ENCODE measurements at regions not wholly inside any gene's neighbourhood (a gene's known extent, or its start where the extent isn't known, plus 50 kb on each side); places are given as distances from the start of the nearest gene placed in this dataset.

DNA sequence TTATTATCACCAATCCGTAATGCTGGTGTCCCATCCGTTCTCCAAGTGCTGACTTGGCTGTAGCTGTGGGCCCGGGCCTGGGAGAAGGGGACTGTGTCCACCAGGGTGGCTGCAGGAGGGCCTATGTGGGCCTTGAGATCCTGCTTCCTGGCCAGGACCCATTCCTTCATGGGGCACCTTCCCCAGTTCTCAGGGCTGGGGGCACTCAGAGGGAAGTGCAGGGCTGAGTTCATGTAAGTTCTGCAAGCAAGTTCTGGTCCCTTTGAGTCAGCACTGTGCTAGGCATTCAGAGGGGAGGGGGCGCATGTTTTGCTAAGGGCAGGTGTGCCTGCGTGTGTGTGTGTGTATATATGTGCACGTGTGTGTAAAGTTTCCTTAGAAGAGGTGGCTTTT lies 94.0 kb downstream of the GLI2 start:
- DNase-seq, result no peak

DNA sequence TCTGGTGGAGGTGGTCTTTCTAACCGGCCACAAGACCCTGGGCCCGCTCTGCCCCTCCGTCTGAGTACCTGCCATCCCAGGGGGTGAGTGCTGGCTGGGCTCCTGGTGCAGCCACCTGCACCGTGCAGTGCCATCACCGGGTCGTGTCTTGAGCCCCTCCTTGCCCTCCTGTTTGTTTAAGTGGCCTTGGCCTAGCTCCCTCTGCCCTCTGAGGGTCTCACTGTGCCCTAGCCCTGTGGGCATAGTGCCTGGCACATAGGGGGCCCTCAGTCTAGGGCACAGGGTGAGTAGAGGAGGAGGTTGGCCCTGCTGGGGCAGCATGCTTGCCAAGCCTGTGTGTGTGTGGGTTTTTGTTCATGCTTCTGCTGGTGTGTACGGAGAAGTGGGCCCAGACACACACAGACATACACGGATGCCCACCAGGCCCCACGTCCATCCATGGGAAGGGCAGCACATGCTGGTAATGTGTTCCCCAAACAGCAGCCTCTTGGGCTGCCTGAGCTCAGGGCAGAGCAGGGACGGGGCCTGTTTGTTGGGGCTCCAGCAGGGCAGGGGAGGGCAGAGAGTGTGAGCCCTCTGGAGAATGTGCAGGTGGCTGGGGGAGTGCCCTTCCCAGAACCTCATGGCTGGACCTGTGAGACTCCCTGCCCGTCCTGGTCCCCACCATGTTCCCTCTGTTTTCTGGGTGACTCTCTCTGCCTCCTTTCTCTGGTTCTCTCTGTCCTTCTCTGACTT lies 94.6 kb downstream of the GLI2 start:
- DNase-seq, result no peak

DNA sequence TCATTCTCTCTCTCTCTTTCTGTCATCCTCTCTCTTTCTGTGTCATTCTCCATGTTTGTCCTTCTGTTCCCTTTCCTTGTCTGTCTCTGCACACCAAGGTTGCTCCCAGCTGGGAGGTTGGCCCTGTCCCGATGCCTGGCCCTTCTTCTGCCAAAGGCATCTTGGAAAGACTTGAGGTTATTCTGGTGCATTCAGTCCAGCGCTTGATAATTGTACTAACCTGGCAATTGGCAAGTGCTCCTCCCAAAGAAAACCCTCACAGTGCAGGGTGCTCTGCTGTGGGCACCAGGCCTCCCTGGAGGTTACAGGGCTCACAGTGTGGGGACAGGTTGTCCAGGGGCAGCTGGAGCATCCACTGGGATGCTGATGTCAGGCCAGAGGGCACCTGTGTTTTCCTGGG lies 95.4 kb downstream of the GLI2 start:
- no peak for DNase-seq

DNA sequence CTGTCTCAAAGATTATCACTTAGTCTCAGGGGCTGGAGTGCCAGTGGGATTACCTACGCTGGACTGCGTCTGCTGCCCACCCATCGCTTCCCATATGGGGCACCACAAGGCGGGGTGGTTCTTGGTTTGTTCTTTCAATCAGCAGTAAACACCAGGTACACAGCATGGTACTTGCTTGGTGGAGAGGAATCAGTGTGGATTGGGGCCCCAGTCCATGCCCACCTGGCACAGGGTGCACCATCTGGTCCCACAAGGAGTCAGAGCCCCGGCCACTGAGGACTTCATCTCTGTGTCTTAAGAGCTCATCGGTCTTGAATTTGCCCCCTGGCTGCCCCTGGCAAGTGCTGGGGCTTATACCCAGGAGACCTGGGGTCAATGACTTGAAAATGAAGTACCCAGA lies 96.2 kb downstream of the GLI2 start:
- DNase-seq, result no peak

DNA sequence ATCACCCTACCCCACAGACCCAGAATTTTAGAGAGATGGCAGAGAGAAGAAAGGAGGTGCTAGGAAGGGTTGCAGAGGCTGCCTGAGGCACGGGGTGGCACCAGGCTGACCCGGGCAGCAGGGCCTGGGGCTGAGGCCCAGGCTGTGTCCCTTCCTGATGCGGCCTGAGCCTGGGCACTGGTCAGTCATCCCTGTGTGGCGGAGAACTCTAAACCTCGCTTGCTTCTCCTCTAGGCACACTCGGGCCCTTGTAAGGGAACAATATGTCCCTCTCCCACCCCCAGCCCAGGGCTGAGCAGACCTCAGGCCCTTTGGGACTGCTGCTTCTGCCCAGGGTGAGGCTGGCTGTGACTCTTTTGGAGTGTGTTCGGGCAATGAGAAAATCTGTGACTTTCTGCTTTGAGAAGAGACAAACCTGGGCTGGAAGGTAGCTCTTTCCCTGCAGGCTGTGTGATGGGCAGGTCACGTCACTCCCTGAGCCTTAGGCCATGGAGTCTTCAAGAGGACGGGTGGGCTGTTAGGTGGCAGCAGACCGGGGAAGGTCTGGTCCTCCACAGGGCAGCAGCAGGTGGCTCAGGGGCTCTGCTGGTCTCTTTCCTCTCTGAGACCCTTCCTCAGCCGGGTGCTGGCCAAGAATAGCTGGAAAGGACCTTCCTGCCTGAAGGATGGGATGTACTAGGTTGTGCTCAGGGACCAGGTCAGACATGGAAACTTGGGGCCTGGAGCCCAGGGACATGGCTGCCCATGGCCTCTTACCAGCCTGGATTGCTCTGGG lies 96.8 kb downstream of the GLI2 start:
- DNase-seq, result no peak

DNA sequence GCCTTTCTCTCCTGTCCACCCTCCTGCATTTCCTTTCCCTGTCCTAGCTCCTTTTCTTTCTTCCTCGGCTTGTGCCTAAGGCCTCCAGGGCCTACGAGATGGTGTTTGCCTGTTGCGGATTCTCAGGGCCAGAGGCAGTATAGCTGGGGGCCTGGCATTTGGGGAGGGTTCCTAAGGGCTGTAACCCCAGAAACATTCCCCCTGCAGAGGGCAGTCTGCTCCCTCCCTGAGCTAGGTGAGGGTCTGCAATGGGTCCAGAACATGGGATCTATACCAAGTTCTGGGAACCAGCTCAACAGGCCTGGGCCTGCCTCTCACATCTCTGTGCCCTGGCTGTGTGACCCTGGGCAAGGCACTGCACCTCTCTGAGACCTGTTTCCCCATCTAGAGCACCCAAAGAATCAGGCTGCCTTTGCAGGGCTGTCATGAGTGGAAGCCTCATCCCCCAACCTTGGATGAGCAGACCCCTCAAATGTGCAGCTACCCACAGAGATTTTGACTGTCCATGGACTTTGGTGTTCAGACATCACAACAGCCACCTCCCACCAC lies 97.5 kb downstream of the GLI2 start:
- peak; percentile 20 for DNase-seq

DNA sequence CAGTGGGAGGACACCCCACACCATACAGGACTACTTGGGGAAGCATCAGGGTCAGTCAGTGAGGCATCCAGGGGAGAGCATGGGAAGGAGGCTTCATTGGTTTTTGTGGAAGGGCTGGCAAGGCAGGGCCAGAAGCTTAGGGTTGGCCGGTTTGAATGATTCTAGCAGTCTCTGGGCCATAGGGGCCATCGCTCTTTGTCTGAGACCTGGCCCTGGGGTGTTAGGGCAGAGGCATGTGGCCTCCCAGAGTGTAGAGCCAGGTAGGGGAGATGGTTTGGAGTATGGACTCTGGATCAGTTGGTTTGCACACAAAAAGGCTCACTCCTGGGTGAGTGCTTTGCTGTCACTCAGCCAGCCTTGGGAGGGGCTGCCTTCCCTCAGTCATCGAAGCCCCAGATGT lies 98.5 kb downstream of the GLI2 start:
- DNase-seq, result no peak

DNA sequence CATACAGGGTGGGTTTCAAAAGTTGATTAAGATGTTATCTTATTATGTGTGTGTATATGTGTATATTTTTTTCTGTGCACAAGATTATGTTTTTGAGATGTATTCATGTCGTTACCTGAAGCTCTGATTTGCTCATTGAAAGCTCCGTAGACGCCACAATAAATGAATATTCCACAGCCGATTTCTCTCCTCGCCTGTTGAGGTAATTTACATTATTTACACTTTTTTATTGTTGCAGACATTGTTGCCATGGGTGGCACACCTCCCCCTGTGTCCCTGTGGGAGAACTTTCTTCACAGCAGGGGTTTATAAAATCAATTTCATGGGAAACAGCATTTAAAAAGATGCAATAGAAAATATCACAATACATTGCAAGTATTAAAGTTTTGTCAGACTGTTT lies 100.6 kb downstream of the GLI2 start:
- DNase-seq, result no peak

DNA sequence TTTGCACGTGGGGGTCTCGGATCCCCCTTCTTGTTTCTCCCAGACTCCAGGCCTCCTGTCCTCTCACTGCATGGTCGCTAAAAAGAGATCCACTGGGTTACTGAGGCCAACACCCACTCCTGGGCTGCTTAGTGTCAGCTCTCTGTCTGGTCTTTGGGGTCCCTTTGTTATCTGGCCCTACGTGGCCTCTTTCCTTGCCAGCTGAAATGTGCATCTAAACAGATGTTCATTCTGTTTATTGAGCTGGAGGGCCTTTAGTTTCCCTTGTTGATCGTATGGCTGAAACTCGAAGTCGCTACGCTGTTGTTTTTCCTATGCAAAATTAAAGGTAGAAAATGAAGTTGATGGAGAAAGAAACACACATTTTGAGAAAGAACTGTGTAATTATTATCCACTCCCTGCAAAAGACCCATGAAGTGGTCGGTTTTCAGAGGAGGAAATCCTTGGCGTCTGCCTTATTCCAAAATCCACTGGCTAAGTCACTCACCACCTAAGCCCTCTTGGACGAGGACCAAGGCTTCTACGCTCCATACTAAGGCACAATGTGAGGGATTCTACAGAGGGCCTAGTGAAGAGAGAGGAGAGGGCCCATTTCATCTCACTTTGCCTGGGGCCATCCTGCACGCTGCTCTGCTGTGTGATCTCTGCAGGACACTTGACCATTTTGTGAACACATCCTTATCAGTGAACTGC lies 105.3 kb downstream of the GLI2 start:
- peak; percentile 52 for DNase-seq

DNA sequence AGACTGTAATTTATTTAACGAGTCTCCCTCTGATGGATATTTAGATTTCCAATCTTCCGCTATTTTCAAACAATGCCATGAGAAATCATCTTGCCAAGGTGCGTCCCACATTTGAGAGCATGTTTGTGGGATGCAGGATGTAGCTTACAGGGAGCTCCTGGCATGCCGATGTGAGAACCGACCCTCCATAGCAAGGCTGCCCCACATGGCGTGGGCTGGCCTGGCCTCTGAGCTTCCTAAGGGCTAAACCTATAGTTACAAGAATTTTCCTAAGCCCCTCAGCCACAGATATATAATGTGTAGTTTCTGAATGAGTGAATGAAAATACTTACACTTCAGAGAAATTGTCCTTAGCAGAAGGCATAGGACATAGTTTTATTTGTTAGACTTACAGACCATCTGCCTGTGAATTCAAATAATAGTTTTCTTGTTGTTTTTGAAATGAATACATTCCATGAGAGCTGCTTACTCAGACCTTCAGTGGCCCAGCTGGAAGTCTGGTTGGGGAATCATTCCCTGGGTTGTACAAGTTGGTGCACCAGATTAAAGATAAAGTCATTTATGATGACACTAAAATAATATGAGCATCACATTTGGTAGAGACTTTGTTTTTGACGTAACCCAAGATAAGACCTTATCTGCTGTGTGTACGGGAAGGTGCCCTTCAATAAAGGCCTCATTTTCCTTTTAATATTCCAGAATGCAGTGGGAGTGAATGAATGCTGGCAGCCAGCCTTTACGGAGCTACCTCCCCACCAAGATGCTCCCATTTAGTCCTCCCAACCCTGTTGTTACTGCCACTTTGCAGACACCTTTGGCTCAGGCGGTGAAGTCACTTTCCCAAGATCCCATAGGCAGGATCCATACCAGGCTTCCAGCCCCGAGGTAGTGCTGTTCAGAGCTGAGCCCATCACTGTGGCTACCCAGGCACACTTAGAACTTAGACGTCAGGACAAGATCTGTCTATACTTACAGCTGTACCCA lies 107.1 kb downstream of the GLI2 start:
- peak; percentile 27 for DNase-seq

DNA sequence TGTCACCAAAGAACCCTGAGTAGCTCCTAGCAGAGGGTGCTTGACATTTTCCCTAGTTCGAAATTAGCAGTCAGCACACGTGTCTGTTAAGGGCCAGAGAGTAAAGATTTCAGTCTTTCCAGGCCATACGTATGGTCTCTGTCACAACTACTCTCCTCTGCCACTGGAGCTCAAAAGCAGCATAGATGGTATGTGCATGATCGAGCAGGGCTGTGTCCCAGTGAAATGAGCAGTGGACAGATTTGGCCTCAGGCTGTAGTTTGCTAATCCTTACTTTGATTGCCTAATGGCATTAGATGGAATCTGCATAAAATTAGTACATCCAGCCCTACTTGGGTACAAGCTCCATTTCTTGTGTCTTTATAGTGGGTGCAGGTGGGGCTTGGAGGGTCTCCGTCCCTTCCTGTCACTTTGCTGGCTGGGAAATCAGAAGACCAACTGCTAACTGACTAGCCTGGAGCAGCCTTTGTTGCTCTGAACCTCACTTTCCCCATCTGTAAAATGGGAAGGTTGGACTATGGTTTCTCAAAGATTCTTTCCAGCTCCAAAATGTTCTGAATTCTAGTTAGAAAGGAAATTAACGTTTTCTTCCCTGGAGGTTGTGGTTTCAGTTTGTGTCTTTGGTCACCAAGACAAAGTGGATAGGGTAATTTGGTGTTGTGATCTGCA lies 108.5 kb downstream of the GLI2 start:
- DNase-seq, result peak; percentile 68

DNA sequence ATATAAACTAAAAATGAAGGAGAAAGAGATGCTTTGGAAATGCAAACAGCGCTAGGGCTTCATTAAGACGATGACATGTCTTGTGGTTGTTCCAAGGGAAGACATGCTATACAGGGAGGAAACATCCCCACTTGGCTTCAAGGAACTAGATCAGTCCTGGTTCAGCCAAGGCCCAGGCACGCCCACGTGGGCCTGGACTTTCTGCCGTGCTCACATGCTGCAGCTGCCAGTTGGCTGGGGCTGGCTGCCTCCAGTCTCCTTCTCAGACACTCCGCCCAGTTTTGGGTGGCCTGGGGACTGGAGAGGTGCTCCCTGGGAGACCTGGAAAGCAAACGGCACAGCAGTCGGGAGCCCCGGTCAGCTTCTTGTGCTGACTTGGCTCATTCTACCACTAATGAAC lies 109.6 kb downstream of the GLI2 start:
- DNase-seq, result peak; percentile 12

DNA sequence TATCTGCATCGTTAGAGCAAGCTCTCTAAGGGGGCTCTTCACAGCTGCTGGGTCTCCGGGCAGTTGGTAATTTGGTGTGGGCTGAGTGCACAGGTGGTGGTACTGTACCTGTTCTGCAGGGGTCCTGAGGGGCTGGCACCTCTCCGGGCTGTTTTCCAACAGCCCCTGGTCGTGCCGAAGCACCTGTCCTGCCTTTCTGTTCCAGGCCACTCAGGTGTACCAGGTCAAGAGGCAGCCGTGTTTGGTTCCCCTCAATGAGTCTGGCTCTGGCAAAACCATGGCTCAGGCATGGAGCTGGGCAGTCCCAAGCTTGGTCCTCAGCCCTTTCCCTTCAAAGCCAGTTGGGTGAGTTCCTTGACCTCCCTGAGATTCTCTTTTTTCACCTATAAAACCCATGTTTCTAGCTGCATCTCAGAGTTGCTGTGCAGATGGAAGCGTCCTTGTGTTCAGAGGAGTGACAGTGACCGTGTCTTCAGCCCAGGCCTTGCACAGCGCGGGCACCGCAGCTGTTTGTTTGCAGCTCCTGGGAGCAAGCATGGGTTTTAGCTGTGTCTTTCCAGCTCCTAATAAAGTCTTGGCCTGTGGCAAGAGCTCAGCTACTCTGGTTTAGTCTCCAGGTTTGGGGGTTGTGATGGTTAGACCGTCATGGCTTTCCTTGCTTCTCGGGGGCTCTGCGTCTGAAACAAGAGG lies 110.9 kb downstream of the GLI2 start:
- DNase-seq, result no peak

DNA sequence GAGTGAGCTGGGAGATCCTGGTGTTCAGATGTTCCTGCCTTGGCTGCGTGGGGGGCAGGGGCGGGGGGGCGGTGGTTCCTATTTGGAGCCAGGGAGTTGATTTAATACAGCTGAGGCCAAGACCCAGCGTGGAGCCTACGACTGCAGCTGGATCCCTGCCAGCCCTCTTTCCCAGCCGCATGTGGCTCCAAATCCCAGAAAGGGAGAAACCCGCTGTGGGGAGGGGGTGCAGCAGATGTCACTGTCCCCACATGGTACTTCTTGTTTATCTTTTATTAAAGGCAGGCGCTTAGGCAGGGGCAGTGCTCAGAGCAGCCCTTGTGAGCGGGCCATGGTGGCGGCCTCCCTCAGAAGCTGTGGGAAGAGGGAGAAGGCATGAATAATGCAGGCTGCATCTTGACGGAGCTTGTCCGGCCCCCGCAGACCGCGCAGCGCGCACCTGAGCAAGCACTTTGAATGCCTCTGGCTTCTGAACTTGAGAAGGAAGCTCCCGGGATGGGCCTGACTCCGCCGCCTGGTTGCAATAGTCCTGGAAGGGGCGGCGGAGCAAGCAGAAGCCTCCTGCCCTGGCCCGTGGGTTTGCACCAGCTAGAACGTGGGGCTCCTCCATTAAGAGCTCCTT lies 112.1 kb downstream of the GLI2 start:
- DNase-seq, result peak; percentile 97

DNA sequence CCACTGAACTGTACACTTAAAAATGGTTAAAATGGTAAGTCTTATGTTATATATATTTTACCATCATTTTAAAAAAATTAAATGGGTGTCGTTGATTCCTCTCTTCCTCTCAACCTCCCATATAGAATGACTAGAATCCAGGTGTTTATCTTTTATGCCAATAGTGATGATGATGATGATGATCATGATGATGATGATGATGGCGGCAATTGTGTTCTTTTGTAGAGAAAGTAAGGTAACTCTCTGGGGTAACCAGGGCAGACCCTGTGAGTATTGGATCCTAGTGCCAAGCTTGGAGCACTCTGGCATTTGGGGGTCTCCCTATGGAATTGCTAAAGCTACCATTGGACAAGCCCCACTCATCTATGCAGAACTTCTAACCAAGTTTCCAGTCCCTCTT lies 113.6 kb downstream of the GLI2 start:
- DNase-seq, result no peak

DNA sequence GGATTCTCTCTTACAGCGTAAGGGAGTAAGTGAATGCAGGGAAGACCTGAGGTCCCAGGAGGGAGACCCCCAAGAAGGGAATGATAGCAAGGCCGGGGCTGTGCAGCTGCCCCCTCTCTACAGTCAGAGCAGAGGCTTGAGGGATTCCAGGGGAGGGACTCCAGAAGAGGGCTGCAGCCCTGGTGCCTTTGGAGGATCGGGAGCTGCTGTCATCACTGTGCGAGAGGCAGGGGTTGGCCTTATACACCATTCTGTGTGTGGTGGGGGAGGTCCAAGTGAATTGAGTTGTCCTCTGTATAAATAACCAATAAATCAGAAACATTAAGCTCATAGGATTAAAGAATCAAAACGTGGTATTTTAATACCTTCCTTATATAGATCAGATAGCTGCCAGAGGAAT lies 114.9 kb downstream of the GLI2 start:
- DNase-seq, result peak; percentile 83

DNA sequence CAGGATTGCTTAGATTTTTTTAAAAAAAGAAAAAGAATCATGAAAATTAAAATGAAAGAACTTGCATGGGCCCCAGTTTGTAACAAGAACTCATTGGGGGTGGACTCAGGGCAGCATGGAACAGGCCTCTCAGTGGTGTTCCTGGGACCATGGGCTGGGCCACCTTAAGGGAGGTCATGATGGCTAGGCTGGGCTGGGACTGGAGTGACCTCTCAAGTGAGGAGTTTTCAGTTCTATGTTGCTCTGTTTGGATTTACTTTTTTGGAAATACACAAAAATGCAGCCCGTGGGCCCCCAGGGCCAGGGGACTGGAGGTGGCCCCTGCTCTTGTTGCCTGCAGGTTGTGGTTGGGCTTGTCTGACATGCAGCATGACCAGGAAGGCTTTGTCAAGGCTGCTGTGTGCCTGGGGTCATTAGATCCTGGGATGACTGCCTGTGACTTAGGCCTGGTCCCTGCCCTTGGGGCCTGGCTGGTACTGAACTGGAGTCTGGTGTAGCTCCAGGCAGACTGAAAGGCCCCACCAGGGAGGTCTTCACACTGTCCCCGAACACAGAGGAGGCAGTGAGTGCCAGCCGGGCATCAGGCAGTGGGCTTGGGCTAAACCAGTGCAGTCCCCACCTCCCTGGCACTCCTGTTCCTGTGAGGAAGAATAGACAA lies 115.6 kb downstream of the GLI2 start:
- DNase-seq, result no peak

DNA sequence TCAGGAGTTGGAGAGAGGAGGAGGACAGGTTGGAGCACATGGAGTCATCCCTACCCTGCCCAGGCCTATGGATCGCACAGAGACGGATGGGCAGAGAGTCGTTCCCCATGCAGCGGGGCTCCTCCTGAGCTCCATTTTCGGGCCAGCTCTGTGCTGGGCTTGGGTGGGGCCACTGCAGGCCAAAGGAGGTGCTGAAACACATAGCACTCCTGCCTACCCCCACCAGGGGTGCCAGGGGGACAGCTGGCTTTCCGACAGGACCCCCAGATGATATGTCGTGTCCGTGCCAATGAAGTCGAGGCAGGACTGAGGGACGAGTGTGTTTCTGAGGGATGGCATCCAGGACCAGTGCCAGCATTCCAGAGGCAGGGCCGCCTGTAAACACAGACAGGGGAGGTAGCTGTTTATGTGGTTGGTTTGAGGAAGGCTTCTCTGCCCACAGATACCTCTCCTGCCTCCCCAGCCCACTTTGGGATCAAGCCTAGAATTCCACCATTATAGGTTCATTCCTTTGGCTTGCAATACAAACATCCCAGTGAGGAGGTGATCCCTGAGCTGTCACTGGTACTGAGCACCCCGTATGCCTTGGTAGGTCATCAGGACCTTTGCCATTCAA lies 116.6 kb downstream of the GLI2 start:
- DNase-seq, result no peak

DNA sequence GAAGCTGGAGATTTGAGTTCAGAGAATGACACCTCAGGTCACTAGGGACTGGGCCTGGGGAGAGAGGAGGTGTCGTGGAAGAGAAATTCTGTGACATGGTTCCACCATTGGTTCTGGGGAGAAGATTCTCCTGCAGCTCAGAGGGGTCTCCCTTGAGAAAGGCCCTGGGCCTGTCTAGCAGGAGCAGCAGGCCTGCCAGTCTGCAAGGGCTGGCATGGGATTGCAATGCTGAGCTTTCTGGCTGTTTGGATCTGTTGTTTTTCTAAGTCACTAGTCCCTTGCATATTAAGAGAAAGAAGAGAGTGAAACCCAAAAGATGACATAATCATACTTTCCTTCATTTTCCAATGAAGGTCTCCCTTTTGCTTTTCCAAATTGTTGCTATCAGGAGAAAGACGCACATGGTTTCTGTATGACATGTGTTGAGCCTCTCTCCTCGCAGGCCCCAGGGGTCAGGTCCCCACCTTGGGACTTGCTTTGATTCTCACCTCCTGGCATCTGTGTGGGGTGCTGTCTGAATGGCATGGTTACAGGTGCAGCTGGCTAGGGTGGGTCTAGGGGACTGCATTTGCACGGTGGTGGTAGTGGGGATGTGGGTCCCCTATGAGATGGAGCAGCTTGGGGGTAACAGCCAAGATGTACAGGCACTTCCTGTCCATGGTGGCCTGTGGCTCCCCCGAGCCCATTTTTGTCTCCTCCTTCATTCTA lies 117.8 kb downstream of the GLI2 start:
- DNase-seq, result no peak
